GM12878 (cell line): ENCODE measurements at regions not wholly inside any gene's neighbourhood (a gene's known extent, or its start where the extent isn't known, plus 50 kb on each side); places are given as distances from the start of the nearest gene placed in this dataset.

Experiments used
- DPF2 ChIP-seq: fragments of 450-650 bp; IDR thresholded peaks from 2 replicates; pipeline ENCODE4 v1.6.1; 2017; ENCODE audit warnings: mild to moderate bottlenecking
- EGR1 ChIP-seq, 2 experiments: IDR thresholded peaks; 1 replicate in 1 of 2; 2 replicates in 1 of 2; pipeline ENCODE4 v1.6.1; 2011 to 2012; ENCODE audit warnings: low read depth in 2 of 2, low read length in 2 of 2, borderline replicate concordance in 1 of 2, mild to moderate bottlenecking in 1 of 2, moderate library complexity in 1 of 2
- EP300 ChIP-seq, 2 experiments: fragments of 150-350 bp in 1 of 2; IDR thresholded peaks; 2 replicates each; pipeline ENCODE4 v1.6.1; 2011 to 2012; ENCODE audit warnings: low read depth in 2 of 2, low read length in 2 of 2, borderline replicate concordance in 1 of 2, improper control_type of control experiment in 1 of 2, inconsistent platforms in 1 of 2; ENCODE audit not compliant: control insufficient read depth in 1 of 2
- FOXK2 ChIP-seq: fragments of 450-650 bp; IDR thresholded peaks from 2 replicates; pipeline ENCODE4 v1.6.1; 2017; ENCODE audit warnings: mild to moderate bottlenecking, moderate library complexity
- GABPA ChIP-seq: IDR thresholded peaks from 2 replicates; pipeline ENCODE4 v1.6.1; 2014; ENCODE audit warnings: antibody characterized with exemption, low read depth, mild to moderate bottlenecking, inconsistent platforms
- MTA2 ChIP-seq: fragments of 450-650 bp; IDR thresholded peaks from 2 replicates; pipeline ENCODE4 v1.6.1; 2016; ENCODE audit warnings: low read depth, mild to moderate bottlenecking, moderate library complexity
- NBN ChIP-seq: fragments of 450-650 bp; IDR thresholded peaks from 2 replicates; pipeline ENCODE4 v1.6.1; 2016
- RBBP5 ChIP-seq: fragments of 200-600 bp; sonication (generic); conservative IDR thresholded peaks from 2 replicates; pipeline ENCODE4 v1.6.1; 2016
- SMC3 ChIP-seq: IDR thresholded peaks from 2 replicates; pipeline ENCODE4 v1.6.1; 2011; ENCODE audit warnings: low read length, improper control_type of control experiment, borderline replicate concordance
- TF ChIP-seq, protein P1 (sequence below), 3 experiments: IDR thresholded peaks in 2 of 3; conservative IDR thresholded peaks in 1 of 3; 2 replicates each; pipeline ENCODE4 v1.5.1; 2011; ENCODE audit warnings: low read depth in 3 of 3, low read length in 3 of 3, mild to moderate bottlenecking in 3 of 3, control low read depth in 2 of 3, moderate library complexity in 2 of 3, inconsistent platforms in 1 of 3, mixed read lengths in 1 of 3; ENCODE audit not compliant: control insufficient read depth in 2 of 3, insufficient read depth in 1 of 3; ENCODE audit errors: extremely low read depth in 1 of 3
- TF ChIP-seq, protein P2 (sequence below): fragments of 450-650 bp; formaldehyde crosslinking; IDR thresholded peaks from 2 replicates; pipeline ENCODE4 v1.4.0; 2020; ENCODE audit warnings: mild to moderate bottlenecking, moderate library complexity
- TF ChIP-seq, protein P3 (sequence below): fragments of 450-650 bp; IDR thresholded peaks from 2 replicates; pipeline ENCODE4 v1.6.1; 2017; ENCODE audit warnings: mild to moderate bottlenecking
- TF ChIP-seq, protein P4 (sequence below): IDR thresholded peaks from 2 replicates; pipeline ENCODE4 v1.6.1; 2012; ENCODE audit warnings: low read depth, low read length, improper control_type of control experiment

DNA sequence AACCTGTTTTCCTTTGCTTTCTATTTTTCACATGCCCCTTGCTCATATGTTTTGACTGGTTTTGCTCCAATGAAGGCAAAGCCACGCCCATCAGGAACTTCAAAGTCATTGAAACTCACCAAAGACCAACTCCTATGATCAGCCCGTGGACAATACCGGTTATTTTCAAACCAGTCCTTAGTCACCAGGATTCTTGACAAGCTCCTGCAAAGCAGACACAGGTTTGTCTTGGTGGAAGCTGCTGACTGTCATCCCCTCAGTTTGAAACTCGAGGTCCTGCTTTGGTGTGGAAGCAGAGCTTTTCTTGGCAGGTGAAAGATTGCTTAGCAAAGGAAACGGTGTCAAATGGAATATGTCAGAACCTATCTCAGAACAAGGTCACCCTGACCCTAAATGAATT is 384.7 kb upstream of the CXADR start:
- TF ChIP-seq EP300 (IDR thresholded peaks at IDR 0.05; ENCODE audit: borderline replicate concordance in 1 of 2, control insufficient read depth in 1 of 2, low read depth in 2 of 2, low read length in 2 of 2) (no peak), EGR1 (IDR thresholded peaks at IDR 0.05; ENCODE audit: borderline replicate concordance in 1 of 2, low read depth in 2 of 2, low read length in 2 of 2) (no peak), NBN (no peak), MTA2 (no peak), SMC3 (no peak), FOXK2 (no peak), RBBP5 (no peak), DPF2 (no peak), GABPA (no peak)
- TF ChIP-seq, protein P1, sequence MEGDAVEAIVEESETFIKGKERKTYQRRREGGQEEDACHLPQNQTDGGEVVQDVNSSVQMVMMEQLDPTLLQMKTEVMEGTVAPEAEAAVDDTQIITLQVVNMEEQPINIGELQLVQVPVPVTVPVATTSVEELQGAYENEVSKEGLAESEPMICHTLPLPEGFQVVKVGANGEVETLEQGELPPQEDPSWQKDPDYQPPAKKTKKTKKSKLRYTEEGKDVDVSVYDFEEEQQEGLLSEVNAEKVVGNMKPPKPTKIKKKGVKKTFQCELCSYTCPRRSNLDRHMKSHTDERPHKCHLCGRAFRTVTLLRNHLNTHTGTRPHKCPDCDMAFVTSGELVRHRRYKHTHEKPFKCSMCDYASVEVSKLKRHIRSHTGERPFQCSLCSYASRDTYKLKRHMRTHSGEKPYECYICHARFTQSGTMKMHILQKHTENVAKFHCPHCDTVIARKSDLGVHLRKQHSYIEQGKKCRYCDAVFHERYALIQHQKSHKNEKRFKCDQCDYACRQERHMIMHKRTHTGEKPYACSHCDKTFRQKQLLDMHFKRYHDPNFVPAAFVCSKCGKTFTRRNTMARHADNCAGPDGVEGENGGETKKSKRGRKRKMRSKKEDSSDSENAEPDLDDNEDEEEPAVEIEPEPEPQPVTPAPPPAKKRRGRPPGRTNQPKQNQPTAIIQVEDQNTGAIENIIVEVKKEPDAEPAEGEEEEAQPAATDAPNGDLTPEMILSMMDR (IDR thresholded peaks at IDR 0.05 in 2 of 3, conservative IDR thresholded peaks at IDR 0.05 in 1 of 3; ENCODE audit: control insufficient read depth in 2 of 3, extremely low read depth in 1 of 3, insufficient read depth in 1 of 3, low read depth in 3 of 3, low read length in 3 of 3), result no peak
- TF ChIP-seq, protein P2, sequence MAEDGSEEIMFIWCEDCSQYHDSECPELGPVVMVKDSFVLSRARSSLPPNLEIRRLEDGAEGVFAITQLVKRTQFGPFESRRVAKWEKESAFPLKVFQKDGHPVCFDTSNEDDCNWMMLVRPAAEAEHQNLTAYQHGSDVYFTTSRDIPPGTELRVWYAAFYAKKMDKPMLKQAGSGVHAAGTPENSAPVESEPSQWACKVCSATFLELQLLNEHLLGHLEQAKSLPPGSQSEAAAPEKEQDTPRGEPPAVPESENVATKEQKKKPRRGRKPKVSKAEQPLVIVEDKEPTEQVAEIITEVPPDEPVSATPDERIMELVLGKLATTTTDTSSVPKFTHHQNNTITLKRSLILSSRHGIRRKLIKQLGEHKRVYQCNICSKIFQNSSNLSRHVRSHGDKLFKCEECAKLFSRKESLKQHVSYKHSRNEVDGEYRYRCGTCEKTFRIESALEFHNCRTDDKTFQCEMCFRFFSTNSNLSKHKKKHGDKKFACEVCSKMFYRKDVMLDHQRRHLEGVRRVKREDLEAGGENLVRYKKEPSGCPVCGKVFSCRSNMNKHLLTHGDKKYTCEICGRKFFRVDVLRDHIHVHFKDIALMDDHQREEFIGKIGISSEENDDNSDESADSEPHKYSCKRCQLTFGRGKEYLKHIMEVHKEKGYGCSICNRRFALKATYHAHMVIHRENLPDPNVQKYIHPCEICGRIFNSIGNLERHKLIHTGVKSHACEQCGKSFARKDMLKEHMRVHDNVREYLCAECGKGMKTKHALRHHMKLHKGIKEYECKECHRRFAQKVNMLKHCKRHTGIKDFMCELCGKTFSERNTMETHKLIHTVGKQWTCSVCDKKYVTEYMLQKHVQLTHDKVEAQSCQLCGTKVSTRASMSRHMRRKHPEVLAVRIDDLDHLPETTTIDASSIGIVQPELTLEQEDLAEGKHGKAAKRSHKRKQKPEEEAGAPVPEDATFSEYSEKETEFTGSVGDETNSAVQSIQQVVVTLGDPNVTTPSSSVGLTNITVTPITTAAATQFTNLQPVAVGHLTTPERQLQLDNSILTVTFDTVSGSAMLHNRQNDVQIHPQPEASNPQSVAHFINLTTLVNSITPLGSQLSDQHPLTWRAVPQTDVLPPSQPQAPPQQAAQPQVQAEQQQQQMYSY, result no peak
- TF ChIP-seq, protein P3, sequence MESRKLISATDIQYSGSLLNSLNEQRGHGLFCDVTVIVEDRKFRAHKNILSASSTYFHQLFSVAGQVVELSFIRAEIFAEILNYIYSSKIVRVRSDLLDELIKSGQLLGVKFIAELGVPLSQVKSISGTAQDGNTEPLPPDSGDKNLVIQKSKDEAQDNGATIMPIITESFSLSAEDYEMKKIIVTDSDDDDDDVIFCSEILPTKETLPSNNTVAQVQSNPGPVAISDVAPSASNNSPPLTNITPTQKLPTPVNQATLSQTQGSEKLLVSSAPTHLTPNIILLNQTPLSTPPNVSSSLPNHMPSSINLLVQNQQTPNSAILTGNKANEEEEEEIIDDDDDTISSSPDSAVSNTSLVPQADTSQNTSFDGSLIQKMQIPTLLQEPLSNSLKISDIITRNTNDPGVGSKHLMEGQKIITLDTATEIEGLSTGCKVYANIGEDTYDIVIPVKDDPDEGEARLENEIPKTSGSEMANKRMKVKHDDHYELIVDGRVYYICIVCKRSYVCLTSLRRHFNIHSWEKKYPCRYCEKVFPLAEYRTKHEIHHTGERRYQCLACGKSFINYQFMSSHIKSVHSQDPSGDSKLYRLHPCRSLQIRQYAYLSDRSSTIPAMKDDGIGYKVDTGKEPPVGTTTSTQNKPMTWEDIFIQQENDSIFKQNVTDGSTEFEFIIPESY, result no peak
- TF ChIP-seq, protein P4, sequence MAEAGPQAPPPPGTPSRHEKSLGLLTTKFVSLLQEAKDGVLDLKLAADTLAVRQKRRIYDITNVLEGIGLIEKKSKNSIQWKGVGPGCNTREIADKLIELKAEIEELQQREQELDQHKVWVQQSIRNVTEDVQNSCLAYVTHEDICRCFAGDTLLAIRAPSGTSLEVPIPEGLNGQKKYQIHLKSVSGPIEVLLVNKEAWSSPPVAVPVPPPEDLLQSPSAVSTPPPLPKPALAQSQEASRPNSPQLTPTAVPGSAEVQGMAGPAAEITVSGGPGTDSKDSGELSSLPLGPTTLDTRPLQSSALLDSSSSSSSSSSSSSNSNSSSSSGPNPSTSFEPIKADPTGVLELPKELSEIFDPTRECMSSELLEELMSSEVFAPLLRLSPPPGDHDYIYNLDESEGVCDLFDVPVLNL, result no peak
